ENCODE measurements at regions not wholly inside any gene's neighbourhood (a gene's known extent, or its start where the extent isn't known, plus 50 kb on each side); places are given as distances from the start of the nearest gene placed in this dataset.

DNA sequence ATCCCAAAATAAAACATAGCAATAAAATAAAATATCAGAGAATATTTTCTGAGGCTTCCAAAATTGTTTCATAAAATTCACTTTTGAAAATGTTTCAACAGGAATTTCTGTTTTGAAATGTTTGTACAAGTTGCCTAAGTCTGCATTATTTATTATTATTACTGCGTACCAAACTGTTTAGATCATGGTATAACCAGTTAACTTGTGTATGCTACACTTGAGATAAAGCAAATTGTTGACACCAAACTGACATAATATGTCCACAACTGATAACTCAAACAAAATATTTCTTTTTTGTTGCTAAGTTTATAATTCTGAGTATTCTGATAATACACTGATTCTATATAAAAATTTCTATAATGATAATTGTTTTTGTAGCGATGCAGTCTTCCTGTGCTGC, 531.8 kb upstream of the EYS start:
- Histone ChIP-seq H3K9me3 (ENCODE audit: control insufficient read depth, insufficient read depth, low read length) (no peaks in the 10 kb centered on the region), H3K4me3 (ENCODE audit: low read length) (no peak overlapping the region), H3K27ac (ENCODE audit: low read length) (no peak overlapping the region), H3K4me1 (ENCODE audit: control insufficient read depth, insufficient read depth, low read length) (no peaks in the 10 kb centered on the region), H3K27me3 (ENCODE audit: control insufficient read depth, insufficient read depth, low read length) (no peaks in the 10 kb centered on the region), H3K36me3 (ENCODE audit: control insufficient read depth, insufficient read depth, low read length) (no peaks in the 10 kb centered on the region)
- no CpG with 5 or more reads among the region's 2 CpGs for WGBS (ENCODE audit: insufficient coverage, insufficient read length)
- DNase-seq (ENCODE audit: low read depth, low spot score) = no peak

DNA sequence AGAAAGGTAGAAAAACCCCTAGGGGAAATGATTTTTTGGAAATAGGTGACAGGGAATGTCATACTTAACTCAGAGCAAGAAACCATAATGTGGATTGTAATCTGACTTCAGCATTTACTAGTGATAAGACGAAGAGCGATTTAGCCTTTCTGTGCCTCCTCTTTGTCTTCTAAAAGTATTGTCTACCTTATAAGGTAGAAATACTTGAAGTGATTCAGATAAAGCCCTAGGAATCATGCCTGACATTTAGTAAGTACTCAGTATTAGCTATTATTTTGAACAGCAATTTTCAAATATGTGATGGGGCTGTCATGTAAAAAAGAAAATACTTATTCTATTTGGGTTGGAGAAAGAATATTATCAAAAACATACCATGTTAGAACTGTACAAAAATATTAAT, 525.9 kb upstream of the EYS start:
- Histone ChIP-seq H3K36me3 (ENCODE audit: control insufficient read depth, insufficient read depth, low read length) (no peaks in the 10 kb centered on the region), H3K4me1 (ENCODE audit: control insufficient read depth, insufficient read depth, low read length) (no peaks in the 10 kb centered on the region), H3K27ac (ENCODE audit: low read length) (no peak overlapping the region), H3K27me3 (ENCODE audit: control insufficient read depth, insufficient read depth, low read length) (no peaks in the 10 kb centered on the region), H3K9me3 (ENCODE audit: control insufficient read depth, insufficient read depth, low read length) (no peaks in the 10 kb centered on the region), H3K4me3 (ENCODE audit: low read length) (no peak overlapping the region)
- no CpG with 5 or more reads among the region's 2 CpGs for WGBS (ENCODE audit: insufficient coverage, insufficient read length)
- DNase-seq (ENCODE audit: low read depth, low spot score) = no peak

DNA sequence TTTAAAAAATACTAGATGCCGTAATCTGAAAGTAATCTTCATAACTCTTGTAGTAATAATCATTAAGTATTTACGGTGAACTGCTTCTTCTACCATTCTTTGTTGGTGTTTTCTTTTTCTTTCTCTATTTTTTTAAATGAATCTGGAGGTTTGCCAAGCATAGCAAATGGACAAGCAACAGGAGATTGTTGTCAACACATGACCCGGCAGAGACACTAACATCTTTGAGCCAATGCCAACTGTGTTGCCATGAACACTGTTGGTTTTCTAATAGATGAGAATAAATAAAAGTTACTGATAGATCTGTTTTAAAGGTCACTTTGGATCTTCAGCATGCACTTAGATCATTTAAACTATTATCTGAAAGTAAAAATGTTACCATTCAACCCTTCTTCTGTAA, 523.6 kb upstream of the EYS start:
- DNase-seq (ENCODE audit: low read depth, low spot score) = no peak
- Histone ChIP-seq H3K27me3 (ENCODE audit: control insufficient read depth, insufficient read depth, low read length) (no peaks in the 10 kb centered on the region), H3K36me3 (ENCODE audit: control insufficient read depth, insufficient read depth, low read length) (no peaks in the 10 kb centered on the region), H3K4me1 (ENCODE audit: control insufficient read depth, insufficient read depth, low read length) (no peaks in the 10 kb centered on the region), H3K27ac (ENCODE audit: low read length) (no peak overlapping the region), H3K4me3 (ENCODE audit: low read length) (no peak overlapping the region), H3K9me3 (ENCODE audit: control insufficient read depth, insufficient read depth, low read length) (no peaks in the 10 kb centered on the region)
- no CpG with 5 or more reads among the region's 3 CpGs for WGBS (ENCODE audit: insufficient coverage, insufficient read length)

DNA sequence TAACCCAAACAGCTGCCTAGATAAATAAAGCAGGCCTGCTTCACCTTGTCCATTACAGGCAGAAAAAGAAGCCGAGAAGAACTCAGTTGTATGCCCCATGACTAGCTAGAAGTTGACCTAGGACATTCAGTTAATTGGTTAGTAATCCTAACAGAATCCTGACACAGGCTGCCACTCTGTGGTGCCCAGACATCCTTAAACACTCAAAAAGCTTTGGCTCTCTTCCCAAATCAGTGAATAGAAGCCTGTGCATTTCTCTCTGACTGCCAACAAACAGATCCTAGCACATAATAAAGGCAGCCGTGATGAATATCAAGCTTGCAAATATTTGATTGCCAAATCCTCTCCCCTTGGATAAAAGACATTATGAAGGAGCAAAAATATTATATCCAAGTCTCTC, 519.1 kb upstream of the EYS start:
- no peaks in the 10 kb centered on the region for H3K36me3 ChIP-seq (ENCODE audit: control insufficient read depth, insufficient read depth, low read length)
- H3K4me3 ChIP-seq (ENCODE audit: low read length) = no peak overlapping the region
- WGBS (ENCODE audit: insufficient coverage, insufficient read length) = no CpG with 5 or more reads among the region's 2 CpGs
- no peaks in the 10 kb centered on the region for H3K27me3 ChIP-seq (ENCODE audit: control insufficient read depth, insufficient read depth, low read length)
- no peaks in the 10 kb centered on the region; the same call in 1 of the 2 replicates for H3K9me3 ChIP-seq (ENCODE audit: control insufficient read depth, insufficient read depth, low read length)
- no peak for DNase-seq (ENCODE audit: low read depth, low spot score)
- H3K4me1 ChIP-seq (ENCODE audit: control insufficient read depth, insufficient read depth, low read length) = no peaks in the 10 kb centered on the region
- H3K27ac ChIP-seq (ENCODE audit: low read length) = no peak overlapping the region

DNA sequence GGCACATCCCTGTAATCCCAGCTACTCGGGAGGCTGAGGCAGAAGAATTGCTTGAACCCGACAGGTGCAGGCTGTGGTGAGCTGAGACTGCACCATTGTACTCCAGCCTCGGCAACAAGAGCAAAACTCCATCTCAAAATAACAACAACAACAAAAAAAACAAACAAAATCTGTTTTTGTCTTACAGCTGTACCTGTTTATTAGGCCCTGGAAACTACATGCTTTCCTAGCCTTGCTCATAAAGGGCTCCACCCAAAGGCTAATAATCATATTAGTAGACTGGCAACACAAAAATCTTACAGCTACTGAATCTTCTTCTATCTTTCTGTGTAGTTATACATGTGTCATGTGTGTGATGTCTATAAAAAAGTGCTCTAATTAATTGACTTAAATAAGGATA, 503.9 kb upstream of the EYS start:
- no CpG with 5 or more reads among the region's 3 CpGs for WGBS (ENCODE audit: insufficient coverage, insufficient read length)
- Histone ChIP-seq H3K36me3 (ENCODE audit: control insufficient read depth, insufficient read depth, low read length) (no peaks in the 10 kb centered on the region), H3K4me1 (ENCODE audit: control insufficient read depth, insufficient read depth, low read length) (no peaks in the 10 kb centered on the region; the same call in 1 of the 2 replicates), H3K27ac (ENCODE audit: low read length) (no peak overlapping the region), H3K27me3 (ENCODE audit: control insufficient read depth, insufficient read depth, low read length) (no peaks in the 10 kb centered on the region), H3K9me3 (ENCODE audit: control insufficient read depth, insufficient read depth, low read length) (peaks cover 2% of the 10 kb centered on the region; the same call in 1 of the 2 replicates), H3K4me3 (ENCODE audit: low read length) (no peak overlapping the region)
- no peak for DNase-seq (ENCODE audit: low read depth, low spot score)

DNA sequence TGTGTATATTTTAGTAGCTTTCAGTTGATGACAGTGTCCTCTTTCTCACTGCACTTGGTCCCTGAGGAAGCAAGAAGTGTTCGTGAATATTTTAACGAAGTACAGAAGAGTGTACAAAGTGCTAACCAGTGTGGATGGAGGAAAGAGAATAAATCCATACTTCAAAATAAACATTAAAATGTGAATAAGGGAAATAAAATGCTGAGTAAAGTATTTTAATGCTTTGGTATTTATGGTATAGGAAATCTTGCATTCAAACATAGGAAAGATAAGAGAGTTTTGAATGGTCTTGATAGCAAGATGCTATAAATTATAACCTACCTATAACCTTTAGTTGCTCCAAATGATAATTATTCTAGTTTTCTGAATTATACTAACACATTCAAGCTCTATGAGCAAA, 493.4 kb upstream of the EYS start:
- no CpG with 5 or more reads among the region's 2 CpGs for WGBS (ENCODE audit: insufficient coverage, insufficient read length)
- Histone ChIP-seq H3K27me3 (ENCODE audit: control insufficient read depth, insufficient read depth, low read length) (no peaks in the 10 kb centered on the region), H3K4me1 (ENCODE audit: control insufficient read depth, insufficient read depth, low read length) (no peaks in the 10 kb centered on the region), H3K36me3 (ENCODE audit: control insufficient read depth, insufficient read depth, low read length) (no peaks in the 10 kb centered on the region), H3K27ac (ENCODE audit: low read length) (no peak overlapping the region), H3K4me3 (ENCODE audit: low read length) (no peak overlapping the region), H3K9me3 (ENCODE audit: control insufficient read depth, insufficient read depth, low read length) (no peaks in the 10 kb centered on the region)
- DNase-seq (ENCODE audit: low read depth, low spot score) = no peak

DNA sequence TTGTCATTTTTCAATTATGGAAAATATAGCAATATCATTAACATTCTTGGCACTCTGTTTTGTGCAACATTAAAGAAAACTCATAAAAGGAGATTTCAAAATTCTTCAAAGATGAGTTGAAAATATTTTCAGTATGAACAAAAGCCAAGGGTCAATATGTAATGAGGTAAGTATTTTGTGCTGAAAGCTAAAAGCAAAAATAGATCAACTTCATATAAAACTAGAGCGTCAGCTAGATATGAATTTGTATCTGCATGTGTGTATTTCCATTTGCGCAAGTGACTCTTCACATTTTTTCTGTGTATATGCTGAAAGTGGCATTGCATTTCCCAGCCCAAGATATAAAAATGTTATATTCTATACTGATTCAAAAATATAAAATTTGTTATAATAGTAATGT, 492.1 kb upstream of the EYS start:
- DNase-seq (ENCODE audit: low read depth, low spot score) = no peak
- no peak overlapping the region for H3K4me3 ChIP-seq (ENCODE audit: low read length)
- H3K27ac ChIP-seq (ENCODE audit: low read length) = no peak overlapping the region
- no peaks in the 10 kb centered on the region for H3K9me3 ChIP-seq (ENCODE audit: control insufficient read depth, insufficient read depth, low read length)
- no peaks in the 10 kb centered on the region for H3K36me3 ChIP-seq (ENCODE audit: control insufficient read depth, insufficient read depth, low read length)
- H3K27me3 ChIP-seq (ENCODE audit: control insufficient read depth, insufficient read depth, low read length) = no peaks in the 10 kb centered on the region
- no CpG with 5 or more reads among the region's 2 CpGs for WGBS (ENCODE audit: insufficient coverage, insufficient read length)
- H3K4me1 ChIP-seq (ENCODE audit: control insufficient read depth, insufficient read depth, low read length) = no peaks in the 10 kb centered on the region

DNA sequence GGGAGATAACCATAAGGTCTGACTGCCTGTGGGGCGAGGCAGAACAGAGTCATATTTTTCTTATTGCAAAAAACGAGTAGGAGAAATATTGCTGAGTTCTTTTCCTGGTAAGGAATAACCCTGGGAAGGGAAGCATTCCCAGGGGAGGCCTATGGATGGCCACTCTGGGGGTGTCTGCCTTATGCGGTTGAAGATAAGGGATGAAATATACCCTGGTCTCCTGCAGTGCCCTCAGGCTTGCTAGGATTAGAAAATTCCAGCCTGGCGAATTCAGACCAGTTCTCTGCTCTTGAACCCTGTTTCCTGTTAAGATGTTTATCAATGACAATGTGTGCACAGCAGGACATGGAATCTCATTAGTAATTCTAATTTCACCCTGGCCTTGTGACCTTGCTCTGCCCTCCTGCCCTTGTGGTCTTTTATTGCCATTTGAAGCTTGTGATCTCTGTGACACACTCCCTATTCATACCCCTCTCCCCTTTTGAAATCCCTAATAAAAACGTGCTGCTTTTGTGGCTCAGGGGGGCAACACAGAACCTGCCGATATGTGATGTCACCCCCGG, 491.1 kb upstream of the EYS start:
- H3K4me3 ChIP-seq (ENCODE audit: low read length) = no peak overlapping the region
- no peaks in the 10 kb centered on the region for H3K4me1 ChIP-seq (ENCODE audit: control insufficient read depth, insufficient read depth, low read length)
- DNase-seq (ENCODE audit: low read depth, low spot score) = no peak
- no peaks in the 10 kb centered on the region for H3K9me3 ChIP-seq (ENCODE audit: control insufficient read depth, insufficient read depth, low read length)
- no peak overlapping the region for H3K27ac ChIP-seq (ENCODE audit: low read length)
- no CpG with 5 or more reads among the region's 7 CpGs for WGBS (ENCODE audit: insufficient coverage, insufficient read length)
- no peaks in the 10 kb centered on the region for H3K36me3 ChIP-seq (ENCODE audit: control insufficient read depth, insufficient read depth, low read length)
- H3K27me3 ChIP-seq (ENCODE audit: control insufficient read depth, insufficient read depth, low read length) = no peaks in the 10 kb centered on the region

DNA sequence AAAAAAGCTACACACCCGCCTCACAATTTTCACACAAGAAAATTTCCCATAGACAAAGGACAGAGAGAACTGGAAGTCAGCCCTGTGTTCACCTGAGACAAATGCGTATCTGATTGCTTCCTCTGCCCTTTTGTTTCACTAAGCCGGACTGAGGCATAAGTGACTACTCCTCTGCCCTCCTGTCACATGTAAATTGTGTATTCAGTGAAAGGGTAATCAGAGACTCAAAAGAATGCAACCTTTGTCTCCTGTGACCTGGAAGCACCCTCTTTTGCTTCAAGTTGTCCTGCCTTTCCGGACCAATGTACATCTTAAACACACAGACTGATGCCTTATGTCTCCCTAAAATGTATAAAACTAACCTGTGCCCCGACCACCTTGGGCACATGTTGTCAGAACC, 483.8 kb upstream of the EYS start:
- no CpG with 5 or more reads among the region's 5 CpGs for WGBS (ENCODE audit: insufficient coverage, insufficient read length)
- Histone ChIP-seq H3K4me3 (ENCODE audit: low read length) (no peak overlapping the region), H3K27me3 (ENCODE audit: control insufficient read depth, insufficient read depth, low read length) (no peaks in the 10 kb centered on the region), H3K36me3 (ENCODE audit: control insufficient read depth, insufficient read depth, low read length) (no peaks in the 10 kb centered on the region), H3K9me3 (ENCODE audit: control insufficient read depth, insufficient read depth, low read length) (no peaks in the 10 kb centered on the region), H3K4me1 (ENCODE audit: control insufficient read depth, insufficient read depth, low read length) (no peaks in the 10 kb centered on the region), H3K27ac (ENCODE audit: low read length) (no peak overlapping the region)
- DNase-seq (ENCODE audit: low read depth, low spot score) = no peak

DNA sequence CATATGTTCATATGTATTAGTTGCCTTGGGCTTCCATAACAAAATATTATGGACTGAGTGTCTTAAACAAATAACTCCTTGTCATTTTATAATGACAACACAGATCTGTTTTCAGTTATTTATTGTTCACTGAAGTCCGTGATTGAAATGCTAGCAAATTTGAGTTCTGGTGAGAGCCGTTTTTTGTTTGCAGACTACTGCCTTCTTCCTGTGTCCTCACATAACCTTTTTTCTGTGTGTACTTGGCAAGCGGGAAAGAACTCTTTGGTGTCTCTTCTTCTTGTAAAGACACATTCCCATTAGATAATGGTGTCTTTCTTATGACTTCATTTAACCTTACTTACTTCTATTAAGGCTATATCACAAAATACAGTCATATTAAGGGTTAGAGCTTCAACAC, 482.9 kb upstream of the EYS start:
- Histone ChIP-seq H3K36me3 (ENCODE audit: control insufficient read depth, insufficient read depth, low read length) (no peaks in the 10 kb centered on the region), H3K4me3 (ENCODE audit: low read length) (no peak overlapping the region), H3K9me3 (ENCODE audit: control insufficient read depth, insufficient read depth, low read length) (no peaks in the 10 kb centered on the region), H3K4me1 (ENCODE audit: control insufficient read depth, insufficient read depth, low read length) (no peaks in the 10 kb centered on the region), H3K27ac (ENCODE audit: low read length) (no peak overlapping the region), H3K27me3 (ENCODE audit: control insufficient read depth, insufficient read depth, low read length) (no peaks in the 10 kb centered on the region)
- no peak for DNase-seq (ENCODE audit: low read depth, low spot score)
- WGBS (ENCODE audit: insufficient coverage, insufficient read length) = no CpG with 5 or more reads among the region's 3 CpGs

DNA sequence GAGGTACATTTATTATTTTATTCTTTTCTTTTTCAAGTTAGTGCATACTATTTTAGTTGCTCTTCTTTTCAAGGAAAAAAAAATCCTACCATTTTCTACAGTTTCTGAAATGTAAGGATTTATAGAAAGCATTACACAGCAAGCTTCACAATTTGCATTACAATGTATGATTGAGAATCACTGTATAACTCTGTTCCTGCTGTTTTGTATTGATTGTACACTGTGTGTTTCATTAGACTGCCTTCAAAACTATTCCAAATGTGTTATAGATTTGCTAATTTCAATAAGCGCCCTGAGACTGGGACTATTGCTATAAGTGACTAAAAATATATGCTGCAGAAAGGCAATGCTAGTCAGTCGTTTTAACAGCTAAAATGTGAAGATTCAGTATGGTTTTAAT, 479.7 kb upstream of the EYS start:
- Histone ChIP-seq H3K9me3 (ENCODE audit: control insufficient read depth, insufficient read depth, low read length) (no peaks in the 10 kb centered on the region), H3K4me3 (ENCODE audit: low read length) (no peak overlapping the region), H3K27me3 (ENCODE audit: control insufficient read depth, insufficient read depth, low read length) (no peaks in the 10 kb centered on the region), H3K27ac (ENCODE audit: low read length) (no peak overlapping the region), H3K36me3 (ENCODE audit: control insufficient read depth, insufficient read depth, low read length) (no peaks in the 10 kb centered on the region), H3K4me1 (ENCODE audit: control insufficient read depth, insufficient read depth, low read length) (no peaks in the 10 kb centered on the region)
- DNase-seq (ENCODE audit: low read depth, low spot score) = no peak
- WGBS (ENCODE audit: insufficient coverage, insufficient read length) = no CpG with 5 or more reads among the region's 2 CpGs

Measured in iPS DF 6.9 (cell line).